Gastroesophageal sphincter (tissue), 4 donors: ENCODE measurements at regions not wholly inside any gene's neighbourhood (a gene's known extent, or its start where the extent isn't known, plus 50 kb on each side); places are given as distances from the start of the nearest gene placed in this dataset.

ENCODE experiments used
- ATAC-seq: fragments of 150-250 bp; one replicate; pipeline ENCODE4 v1.9.1; 2016; ENCODE audit warnings: mild to moderate bottlenecking, moderate library complexity
- H3K27ac ChIP-seq, 4 donors: fragments of 200-600 bp; sonication (generic) in 3 of 4; 1 replicate in 3 of 4; 2 replicates in 1 of 4; pipeline ENCODE4 v1.5.1; 2016 to 2019
- H3K27me3 ChIP-seq: fragments of 200-600 bp; sonication (generic); one replicate; pipeline ENCODE4 v1.5.1; 2019
- H3K36me3 ChIP-seq, 2 donors: fragments of 200-600 bp; sonication (generic); one replicate each; pipeline ENCODE4 v1.5.1; 2019; ENCODE audit warnings: control low read depth in 1 of 2
- H3K4me1 ChIP-seq, 3 donors: fragments of 200-600 bp; sonication (generic); 1 replicate in 2 of 3; 2 replicates in 1 of 3; pipeline ENCODE4 v1.5.1; 2016 to 2019; ENCODE audit warnings: control low read depth in 2 of 3
- H3K4me3 ChIP-seq, 2 donors: fragments of 200-600 bp; sonication (generic); one replicate each; pipeline ENCODE4 v1.5.1; 2019; ENCODE audit warnings: mild to moderate bottlenecking in 1 of 2, moderate library complexity in 1 of 2
- H3K9me3 ChIP-seq, 3 donors: fragments of 200-600 bp; sonication (generic); one replicate each; pipeline ENCODE4 v1.5.1; 2017 to 2019; ENCODE audit warnings: control low read depth in 2 of 3
- CTCF ChIP-seq, 4 experiments: fragments of 200-600 bp in 2 of 4; fragments of 450-650 bp in 2 of 4; sonication (generic) in 1 of 4; IDR thresholded peaks; one replicate each; pipeline ENCODE4 v1.5.1; 2017 to 2019; ENCODE audit warnings: antibody characterized with exemption in 4 of 4, mild to moderate bottlenecking in 2 of 4, moderate library complexity in 2 of 4
- EP300 ChIP-seq: sonication (generic); formaldehyde crosslinking; IDR thresholded peaks from one replicate; pipeline ENCODE4 v1.6.1; 2017; ENCODE audit warnings: antibody characterized with exemption, mild to moderate bottlenecking
- POLR2A ChIP-seq, 2 donors: fragments of 450-650 bp; IDR thresholded peaks; one replicate each; pipeline ENCODE4 v1.6.1; 2017; ENCODE audit warnings: antibody characterized with exemption in 2 of 2, mild to moderate bottlenecking in 2 of 2, moderate library complexity in 1 of 2
- POLR2AphosphoS5 ChIP-seq: sonication (generic); formaldehyde crosslinking; IDR thresholded peaks from one replicate; pipeline ENCODE4 v1.6.1; 2017; ENCODE audit warnings: antibody characterized with exemption
- WGBS, 2 donors: methylation state at CpG; one replicate each; pipeline ENCODE4 v1.1.5; 2018; ENCODE audit warnings: low coverage in 1 of 2; 5-methylcytosine and 5-hydroxymethylcytosine counted together

- H3K27ac ChIP-seq, result no peak overlapping the region
- H3K27me3 ChIP-seq, result no peaks in the 10 kb centered on the region
- ATAC-seq, result no peak
- TF ChIP-seq POLR2A (IDR thresholded peaks at IDR 0.05) (no peak), CTCF (IDR thresholded peaks at IDR 0.05) (no peak), POLR2AphosphoS5 (no peak), EP300 (no peak)
- no peaks in the 10 kb centered on the region for H3K4me1 ChIP-seq
- no peak overlapping the region for H3K4me3 ChIP-seq
- no peaks in the 10 kb centered on the region for H3K36me3 ChIP-seq
- no peaks in the 10 kb centered on the region for H3K9me3 ChIP-seq
Measured at GRCh38 chr12:67370979-67371378, 101.8 kb downstream of the CAND1 start.

GRCh38 chr12:67377021-67377420 is 107.9 kb downstream of the CAND1 start:
- H3K4me3 ChIP-seq, result no peak overlapping the region
- WGBS, 2 donors, result 85 to 100% methylated on average over 4 of the region's 4 CpGs
- H3K4me1 ChIP-seq, result no peaks in the 10 kb centered on the region
- no peaks in the 10 kb centered on the region for H3K9me3 ChIP-seq
- H3K36me3 ChIP-seq, result no peaks in the 10 kb centered on the region
- H3K27ac ChIP-seq, result no peak overlapping the region
- H3K27me3 ChIP-seq, result no peaks in the 10 kb centered on the region
- no peak for ATAC-seq
- no peak for TF ChIP-seq CTCF (IDR thresholded peaks at IDR 0.05)
- TF ChIP-seq POLR2A (IDR thresholded peaks at IDR 0.05), result no peak
- no peak for TF ChIP-seq POLR2AphosphoS5
- TF ChIP-seq EP300, result no peak

GRCh38 chr12:67377541-67377940 is 108.4 kb downstream of the CAND1 start:
- H3K36me3 ChIP-seq, result no peaks in the 10 kb centered on the region
- TF ChIP-seq CTCF (IDR thresholded peaks at IDR 0.05), result no peak
- no peak for TF ChIP-seq POLR2AphosphoS5
- no peak for TF ChIP-seq POLR2A (IDR thresholded peaks at IDR 0.05)
- no peak for TF ChIP-seq EP300
- no peak for ATAC-seq

GRCh38 chr12:67382241-67382871 is 113.2 kb downstream of the CAND1 start:
- no peaks in the 10 kb centered on the region for H3K27me3 ChIP-seq
- no peaks in the 10 kb centered on the region for H3K36me3 ChIP-seq
- H3K9me3 ChIP-seq, result no peaks in the 10 kb centered on the region
- no peak overlapping the region for H3K27ac ChIP-seq
- no peaks in the 10 kb centered on the region for H3K4me1 ChIP-seq
- 61 to 72% methylated on average over 3 to 4 of the region's 4 CpGs for WGBS, 2 donors
- ATAC-seq, result no peak
- no peak overlapping the region for H3K4me3 ChIP-seq
- TF ChIP-seq POLR2AphosphoS5, result no peak
- TF ChIP-seq POLR2A (IDR thresholded peaks at IDR 0.05), result no peak
- no peak for TF ChIP-seq CTCF (IDR thresholded peaks at IDR 0.05)
- TF ChIP-seq EP300, result no peak

More at GRCh38 chr12:67377541-67377940, 108.4 kb downstream of the CAND1 start:
- no peaks in the 10 kb centered on the region for H3K27me3 ChIP-seq
- no peak overlapping the region for H3K4me3 ChIP-seq
- H3K4me1 ChIP-seq, result no peaks in the 10 kb centered on the region
- no peak overlapping the region for H3K27ac ChIP-seq
- no peaks in the 10 kb centered on the region for H3K9me3 ChIP-seq
- 94 to 96% methylated on average over 4 of the region's 4 CpGs for WGBS, 2 donors

GRCh38 chr12:67386869-67387565 is 117.9 kb downstream of the CAND1 start:
- Histone ChIP-seq H3K4me1 (no peaks in the 10 kb centered on the region), H3K9me3 (no peaks in the 10 kb centered on the region), H3K36me3 (no peaks in the 10 kb centered on the region), H3K27me3 (no peaks in the 10 kb centered on the region), H3K27ac (no peak overlapping the region), H3K4me3 (no peak overlapping the region)
- TF ChIP-seq CTCF (IDR thresholded peaks at IDR 0.05), result no peak
- TF ChIP-seq EP300, result no peak
- TF ChIP-seq POLR2AphosphoS5, result no peak
- no peak for TF ChIP-seq POLR2A (IDR thresholded peaks at IDR 0.05)
- 65% methylated on average over 4 of the region's 4 CpGs for WGBS, 2 donors
- ATAC-seq, result no peak
